GM12873 (cell line): ENCODE measurements at regions not wholly inside any gene's neighbourhood (a gene's known extent, or its start where the extent isn't known, plus 50 kb on each side); places are given as distances from the start of the nearest gene placed in this dataset.

Experiments
- TF ChIP-seq, protein P1 (sequence below): IDR thresholded peaks from 2 replicates; pipeline ENCODE4 v1.5.1; 2012; ENCODE audit warnings: low read depth, mild to moderate bottlenecking, moderate library complexity, low read length, control low read depth; ENCODE audit not compliant: insufficient read depth; ENCODE audit errors: missing control alignments

GRCh38 chr2:190812506-190813294 is 67.9 kb upstream of the GLS start:
- TF ChIP-seq, protein P1, sequence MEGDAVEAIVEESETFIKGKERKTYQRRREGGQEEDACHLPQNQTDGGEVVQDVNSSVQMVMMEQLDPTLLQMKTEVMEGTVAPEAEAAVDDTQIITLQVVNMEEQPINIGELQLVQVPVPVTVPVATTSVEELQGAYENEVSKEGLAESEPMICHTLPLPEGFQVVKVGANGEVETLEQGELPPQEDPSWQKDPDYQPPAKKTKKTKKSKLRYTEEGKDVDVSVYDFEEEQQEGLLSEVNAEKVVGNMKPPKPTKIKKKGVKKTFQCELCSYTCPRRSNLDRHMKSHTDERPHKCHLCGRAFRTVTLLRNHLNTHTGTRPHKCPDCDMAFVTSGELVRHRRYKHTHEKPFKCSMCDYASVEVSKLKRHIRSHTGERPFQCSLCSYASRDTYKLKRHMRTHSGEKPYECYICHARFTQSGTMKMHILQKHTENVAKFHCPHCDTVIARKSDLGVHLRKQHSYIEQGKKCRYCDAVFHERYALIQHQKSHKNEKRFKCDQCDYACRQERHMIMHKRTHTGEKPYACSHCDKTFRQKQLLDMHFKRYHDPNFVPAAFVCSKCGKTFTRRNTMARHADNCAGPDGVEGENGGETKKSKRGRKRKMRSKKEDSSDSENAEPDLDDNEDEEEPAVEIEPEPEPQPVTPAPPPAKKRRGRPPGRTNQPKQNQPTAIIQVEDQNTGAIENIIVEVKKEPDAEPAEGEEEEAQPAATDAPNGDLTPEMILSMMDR = no peak

GRCh38 chr2:190815226-190815625 is 65.4 kb upstream of the GLS start:
- TF ChIP-seq, protein P1 = no peak

DNA sequence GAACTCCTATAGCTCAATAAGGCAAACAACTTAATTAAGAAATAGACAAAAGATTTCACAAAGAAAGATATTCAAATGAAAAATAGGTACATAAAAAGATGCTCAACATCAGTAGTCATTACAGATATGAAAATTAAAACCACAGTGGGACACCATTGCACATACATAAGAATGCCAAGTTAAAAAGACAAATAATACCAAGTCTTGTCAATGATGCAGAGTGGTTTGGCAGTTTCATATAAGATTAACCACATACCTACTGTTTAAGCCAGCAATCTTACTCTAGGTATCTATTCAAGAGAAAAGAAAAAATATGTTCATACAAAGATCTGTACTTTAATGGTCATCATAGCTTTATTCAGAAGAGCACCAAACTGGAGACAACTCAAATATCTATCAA is 63.5 kb upstream of the GLS start:
- TF ChIP-seq, protein P1 = no peak

GRCh38 chr2:190819840-190820301 is 60.8 kb upstream of the GLS start:
- TF ChIP-seq, protein P1 = no peak

DNA sequence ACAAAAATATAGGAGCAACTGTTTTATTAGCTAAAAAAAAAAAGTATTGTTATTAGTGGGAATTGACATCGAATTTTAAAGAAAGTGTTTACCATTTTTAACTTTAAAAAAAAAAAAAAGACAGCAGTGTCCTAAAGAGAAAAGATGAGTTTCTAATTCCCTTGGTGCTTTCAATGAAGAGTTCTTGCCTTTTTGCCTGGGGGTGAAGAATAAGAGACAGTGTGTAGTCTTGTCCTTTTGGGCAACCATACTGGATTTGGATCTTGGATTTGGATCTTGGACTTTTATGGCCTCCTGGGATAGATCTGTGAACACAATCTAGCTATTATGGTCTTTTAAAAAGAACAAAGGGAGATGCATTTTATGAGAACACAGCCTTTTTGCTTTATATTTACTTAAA is 60.2 kb upstream of the GLS start:
- TF ChIP-seq, protein P1 = no peak

DNA sequence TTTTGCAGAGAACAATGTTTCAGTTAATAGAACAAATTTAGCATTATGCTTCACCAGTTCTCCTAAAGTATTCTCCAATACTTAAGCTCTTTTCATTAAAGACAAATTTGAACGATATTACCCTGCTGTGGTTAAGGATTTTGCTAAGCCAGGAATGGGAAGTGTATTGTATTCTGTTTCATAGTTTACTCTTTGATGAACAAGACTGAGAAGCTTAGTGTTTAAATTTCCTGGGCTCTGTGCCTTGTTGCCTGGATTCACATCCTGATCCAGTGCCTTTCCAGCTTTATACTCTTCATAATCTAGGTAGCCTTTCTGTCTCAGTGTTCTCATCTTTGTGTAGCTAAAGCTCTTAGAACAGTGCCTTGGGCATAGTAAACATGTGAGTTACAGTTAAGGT is 58.6 kb upstream of the GLS start:
- TF ChIP-seq, protein P1 = no peak

DNA sequence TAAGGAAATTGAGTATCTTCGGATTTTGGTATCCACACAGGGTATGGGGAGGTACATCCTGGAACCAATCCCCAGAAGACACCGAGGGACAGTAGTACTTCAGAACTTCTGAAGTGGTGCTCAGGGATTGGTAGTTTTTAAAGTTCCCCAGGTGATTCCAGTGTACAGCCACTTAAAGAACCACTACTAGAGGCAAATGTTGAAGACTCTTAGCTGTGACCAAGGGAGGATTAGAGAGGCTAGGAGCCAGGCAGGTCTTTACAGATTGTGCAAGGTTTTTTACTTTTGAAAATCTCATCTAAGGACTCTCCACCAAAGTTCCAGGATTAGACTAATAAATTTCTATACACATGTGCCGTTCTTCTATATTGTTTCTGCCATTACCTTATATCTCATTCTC is 52.9 kb upstream of the GLS start:
- TF ChIP-seq, protein P1 = no peak
